ENCODE measurements at regions not wholly inside any gene's neighbourhood (a gene's known extent, or its start where the extent isn't known, plus 50 kb on each side); places are given as distances from the start of the nearest gene placed in this dataset.

- TF ChIP-seq ZNF143 (CRISPR knock-in tag; IDR thresholded peaks at IDR 0.05) (no peak), PITX1 (CRISPR knock-in tag; IDR thresholded peaks at IDR 0.05) (no peak), ZNF496 (CRISPR knock-in tag; IDR thresholded peaks at IDR 0.05; ENCODE audit: insufficient replicate concordance) (no peak), PRDM10 (CRISPR knock-in tag; IDR thresholded peaks at IDR 0.05; ENCODE audit: low read depth) (no peak)
Measured at GRCh38 chr7:142616121-142616643, 133.1 kb upstream of the PRSS1 start (continued).

DNA sequence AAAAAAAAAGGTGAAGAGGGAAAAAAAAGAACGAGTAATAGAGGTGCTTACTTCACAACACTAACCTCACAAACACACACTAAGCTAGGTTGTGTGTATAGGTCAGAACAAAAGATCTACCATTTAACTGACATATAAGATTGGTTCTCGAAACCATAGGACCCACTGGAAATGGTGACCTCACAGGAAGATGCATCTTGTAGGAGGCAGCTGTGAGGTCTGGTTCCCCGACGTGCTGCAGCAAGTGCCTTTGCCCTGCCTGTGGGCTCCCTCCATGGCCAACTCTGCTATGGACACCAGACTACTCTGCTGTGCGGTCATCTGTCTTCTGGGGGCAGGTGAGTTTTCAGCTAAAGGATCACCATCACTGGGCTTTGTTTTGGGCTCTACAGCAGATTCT is 133.8 kb upstream of the PRSS1 start:
- Histone ChIP-seq H3K9me3 (ENCODE audit: low read length) (no peaks in the 10 kb centered on the region), H3K79me2 (ENCODE audit: insufficient read depth, low read length) (no peaks in the 10 kb centered on the region), H3K9ac (ENCODE audit: insufficient read depth, low read depth, low read length) (no peak overlapping the region), H3K4me3 (replicated peaks in 1 of 3; ENCODE audit: insufficient read depth in 1 of 3, low read depth in 2 of 3, low read length in 3 of 3) (no peak overlapping the region), H3K4me1 (ENCODE audit: insufficient read depth, low read length) (no peaks in the 10 kb centered on the region), H3K27me3 (ENCODE audit: control insufficient read depth in 1 of 2, insufficient read depth in 2 of 2, low read length in 2 of 2) (peaks cover 2 to 4% of the 10 kb centered on the region in 2 experiments; a peak in 2 of 5 replicates), H2AFZ (ENCODE audit: low read length) (no peak overlapping the region), H3K4me2 (ENCODE audit: low read depth, low read length) (no peak overlapping the region), H3K27ac (ENCODE audit: extremely low read length, insufficient read depth, low read length) (no peak overlapping the region), H3K36me3 (replicated peaks in 1 of 2; ENCODE audit: control insufficient read depth in 1 of 2, insufficient read depth in 2 of 2, low read length in 2 of 2) (no peaks in the 10 kb centered on the region), H4K20me1 (ENCODE audit: insufficient read depth, low read length) (no peaks in the 10 kb centered on the region)
- no peak for FAIRE-seq
- no peak for ATAC-seq
- in situ Hi-C loops (cut with HindIII; ENCODE audit: extremely low pct_ligation_motif_present, low pct_unique_long_range_greater_than_20kb), result no loop called here
- POLR2A ChIA-PET, result no interaction called here
- 2% methylated on average over 2 of the region's 5 CpGs for WGBS (ENCODE audit: low lambda C conversion rate)
- intact Hi-C loops (cut with micrococcal nuclease; ENCODE audit: unreplicated experiment), result no loop called here
- no TSS peak for BruUV-seq (replicated peaks)
- no peak for DNase-seq (ENCODE audit: low spot score)
- CTCF ChIA-PET (ENCODE audit: low intra/inter-chr PET ratio, low total read pairs), result no interaction called here
- TF ChIP-seq PRPF4 (IDR thresholded peaks at IDR 0.05; ENCODE audit: low read depth, low read length, poor library complexity, severe bottlenecking) (no peak), GFI1 (CRISPR knock-in tag; IDR thresholded peaks at IDR 0.05; ENCODE audit: borderline replicate concordance) (no peak), ZNF275 (CRISPR knock-in tag; IDR thresholded peaks at IDR 0.05; ENCODE audit: borderline replicate concordance) (no peak), NCOA1 (CRISPR knock-in tag; IDR thresholded peaks at IDR 0.05) (no peak), ZNF18 (CRISPR knock-in tag; IDR thresholded peaks at IDR 0.05; ENCODE audit: insufficient replicate concordance) (no peak), RNF219 (CRISPR knock-in tag; IDR thresholded peaks at IDR 0.05) (no peak), ZFY (CRISPR knock-in tag; IDR thresholded peaks at IDR 0.05) (no peak), MAF1 (CRISPR knock-in tag; IDR thresholded peaks at IDR 0.05; ENCODE audit: borderline replicate concordance) (no peak), BRF2 (CRISPR knock-in tag; IDR thresholded peaks at IDR 0.05) (no peak)
